IMR-90 (cell line): ENCODE measurements at regions not wholly inside any gene's neighbourhood (a gene's known extent, or its start where the extent isn't known, plus 50 kb on each side); places are given as distances from the start of the nearest gene placed in this dataset.
A peak's percentile ranks its signal among the peaks of the same experiment; 100 is the strongest.

Experiments used
- ATAC-seq: fragments of 200-7000 bp; cut with Tn5 transposase; 2 replicates; pipeline ENCODE4 v1.9.1; 2020; ENCODE audit warnings: low read depth, mild to moderate bottlenecking, moderate library complexity
- BruUV-seq: library from RNA; stranded (reverse); fragments of 400-500 nt; replicated peaks from 2 replicates; lab custom pipeline; 2021; lab: Mats Ljungman, UMichigan
- CTCF ChIA-PET: fragments of 300-600 bp; formaldehyde crosslinking; extraction: SDS; loops from one replicate; lab custom pipeline; 2021; ENCODE audit warnings: antibody characterized with exemption; lab: Yijun Ruan, JAX
- POLR2A ChIA-PET: fragments of 300-600 bp; sonication (Branson Sonifier 250); formaldehyde crosslinking; loops from one replicate; lab custom pipeline; 2022; ENCODE audit warnings: antibody characterized with exemption; ENCODE audit not compliant: unreplicated experiment; lab: Charles Lee
- DNase-seq: peaks from one replicate; pipeline ENCODE4 v3.0.0; 2013
- H2AFZ ChIP-seq: replicated peaks from 2 replicates; pipeline ENCODE3; 2013; ENCODE audit warnings: low read length, mild to moderate bottlenecking; ENCODE audit not compliant: poor library complexity
- H2AK5ac ChIP-seq: 2 replicates; pipeline ENCODE4 v1.6.1; 2013; ENCODE audit warnings: low read depth, low read length, inconsistent platforms
- H2AK9ac ChIP-seq: replicated peaks from 2 replicates; pipeline ENCODE3; 2013; ENCODE audit warnings: mild to moderate bottlenecking, low read depth, low read length, moderate library complexity; ENCODE audit not compliant: poor library complexity
- H2BK120ac ChIP-seq: 2 replicates; pipeline ENCODE4 v1.6.1; 2013; ENCODE audit warnings: low read depth, low read length, inconsistent platforms
- H2BK15ac ChIP-seq: 3 replicates; pipeline ENCODE4 v1.6.1; 2013; ENCODE audit warnings: low read depth, low read length, inconsistent platforms
- H2BK20ac ChIP-seq: 2 replicates; pipeline ENCODE4 v1.6.1; 2013; ENCODE audit warnings: low read depth, mild to moderate bottlenecking, inconsistent platforms, low read length, moderate library complexity
- H2BK5ac ChIP-seq: 2 replicates; pipeline ENCODE4 v1.6.1; 2013; ENCODE audit warnings: mild to moderate bottlenecking, low read depth, low read length, inconsistent platforms; ENCODE audit not compliant: poor library complexity, severe bottlenecking
- H3K14ac ChIP-seq: replicated peaks from 2 replicates; pipeline ENCODE4 v1.6.1; 2013; ENCODE audit warnings: low read depth, low read length, inconsistent platforms
- H3K18ac ChIP-seq: 2 replicates; pipeline ENCODE4 v1.6.1; 2013; ENCODE audit warnings: low read depth, low read length, control low read depth
- H3K23ac ChIP-seq: 2 replicates; pipeline ENCODE4 v1.6.1; 2013; ENCODE audit warnings: low read depth, low read length, inconsistent platforms
- H3K27ac ChIP-seq: 2 replicates; pipeline ENCODE4 v1.5.1; 2013; ENCODE audit warnings: mild to moderate bottlenecking, control low read depth, low read length; ENCODE audit not compliant: insufficient read depth
- H3K27me3 ChIP-seq: 2 replicates; pipeline ENCODE4 v1.6.1; 2013; ENCODE audit warnings: low read length; ENCODE audit not compliant: control insufficient read depth, insufficient read depth
- H3K36me3 ChIP-seq: 2 replicates; pipeline ENCODE4 v1.6.1; 2013; ENCODE audit warnings: low read length, mixed read lengths; ENCODE audit not compliant: control insufficient read depth, insufficient read depth
- H3K4ac ChIP-seq: 2 replicates; pipeline ENCODE4 v1.6.1; 2013; ENCODE audit warnings: low read depth, low read length, inconsistent platforms
- H3K4me1 ChIP-seq: 2 replicates; pipeline ENCODE4 v1.6.1; 2013; ENCODE audit warnings: low read length, mixed read lengths; ENCODE audit not compliant: control insufficient read depth, insufficient read depth
- H3K4me2 ChIP-seq: 2 replicates; pipeline ENCODE4 v1.6.1; 2013; ENCODE audit warnings: low read depth, mild to moderate bottlenecking, control low read depth, low read length, moderate library complexity
- H3K4me3 ChIP-seq: 2 replicates; pipeline ENCODE4 v1.5.1; 2013; ENCODE audit warnings: low read depth, mild to moderate bottlenecking, control low read depth, low read length, moderate library complexity; ENCODE audit not compliant: insufficient read depth
- H3K56ac ChIP-seq: 2 replicates; pipeline ENCODE4 v1.6.1; 2013; ENCODE audit warnings: low read length, inconsistent platforms; ENCODE audit not compliant: insufficient read depth; ENCODE audit errors: extremely low read depth
- H3K79me1 ChIP-seq, 2 experiments: 2 replicates each; pipeline ENCODE4 v1.6.1; 2013; ENCODE audit warnings: low read length in 2 of 2, inconsistent platforms in 1 of 2, low read depth in 1 of 2
- H3K9ac ChIP-seq: 2 replicates; pipeline ENCODE4 v1.6.1; 2013; ENCODE audit warnings: low read depth, low read length, control low read depth
- H3K9me1 ChIP-seq: 2 replicates; pipeline ENCODE4 v1.6.1; 2013; ENCODE audit warnings: low read length, inconsistent platforms; ENCODE audit not compliant: insufficient read depth
- H3K9me3 ChIP-seq: 2 replicates; pipeline ENCODE4 v1.6.1; 2013; ENCODE audit warnings: low read length; ENCODE audit not compliant: control insufficient read depth, insufficient read depth
- H4K20me1 ChIP-seq: 2 replicates; pipeline ENCODE4 v1.6.1; 2013; ENCODE audit warnings: low read length, inconsistent platforms; ENCODE audit not compliant: insufficient read depth
- H4K5ac ChIP-seq: 2 replicates; pipeline ENCODE4 v1.6.1; 2013; ENCODE audit warnings: mild to moderate bottlenecking, low read depth, low read length, control low read depth
- H4K8ac ChIP-seq, 2 experiments: 2 replicates each; pipeline ENCODE4 v1.6.1; 2013; ENCODE audit warnings: low read depth in 2 of 2, low read length in 2 of 2, control low read depth in 1 of 2, inconsistent platforms in 1 of 2
- H4K91ac ChIP-seq: 2 replicates; pipeline ENCODE4 v1.6.1; 2013; ENCODE audit warnings: low read depth, low read length, inconsistent platforms; ENCODE audit not compliant: insufficient read depth
- BHLHE40 ChIP-seq: fragments of 150-350 bp; IDR thresholded peaks from 2 replicates; pipeline ENCODE4 v1.6.1; 2016; ENCODE audit warnings: mild to moderate bottlenecking, low read depth, low read length
- CEBPB ChIP-seq: IDR thresholded peaks from 2 replicates; pipeline ENCODE4 v1.6.1; 2012; ENCODE audit warnings: low read depth, low read length, improper control_type of control experiment
- CHD1 ChIP-seq: IDR thresholded peaks from 2 replicates; pipeline ENCODE4 v1.6.1; 2012; ENCODE audit warnings: low read depth, low read length, improper control_type of control experiment
- FOS ChIP-seq: fragments of 150-350 bp; IDR thresholded peaks from 2 replicates; pipeline ENCODE4 v1.6.1; 2016; ENCODE audit warnings: low read depth, low read length
- MAFK ChIP-seq: IDR thresholded peaks from 2 replicates; pipeline ENCODE4 v1.6.1; 2012; ENCODE audit warnings: low read depth, low read length, improper control_type of control experiment
- MAZ ChIP-seq: IDR thresholded peaks from 2 replicates; pipeline ENCODE4 v1.6.1; 2012; ENCODE audit warnings: low read depth, mild to moderate bottlenecking, low read length, improper control_type of control experiment, moderate library complexity, borderline replicate concordance
- MXI1 ChIP-seq: IDR thresholded peaks from 2 replicates; pipeline ENCODE4 v1.6.1; 2012; ENCODE audit warnings: low read depth, mild to moderate bottlenecking, low read length, moderate library complexity, borderline replicate concordance
- NFE2L2 ChIP-seq: fragments of 150-350 bp; IDR thresholded peaks from 2 replicates; pipeline ENCODE4 v1.6.1; 2016; ENCODE audit warnings: low read depth, mild to moderate bottlenecking, low read length
- POLR2A ChIP-seq: IDR thresholded peaks from 2 replicates; pipeline ENCODE4 v1.6.1; 2012; ENCODE audit warnings: mild to moderate bottlenecking, low read depth, low read length
- RAD21 ChIP-seq: IDR thresholded peaks from 2 replicates; pipeline ENCODE4 v1.6.1; 2012; ENCODE audit warnings: low read length, improper control_type of control experiment
- RCOR1 ChIP-seq: IDR thresholded peaks from 2 replicates; pipeline ENCODE4 v1.6.1; 2012; ENCODE audit warnings: mild to moderate bottlenecking, low read length, improper control_type of control experiment; ENCODE audit not compliant: insufficient replicate concordance
- RFX5 ChIP-seq: IDR thresholded peaks from 2 replicates; pipeline ENCODE4 v1.8.0; 2012; ENCODE audit warnings: low read depth, mild to moderate bottlenecking, low read length, moderate library complexity
- SMC3 ChIP-seq: fragments of 150-350 bp; IDR thresholded peaks from 2 replicates; pipeline ENCODE4 v1.6.1; 2016; ENCODE audit warnings: low read depth, mild to moderate bottlenecking, antibody characterized with exemption, low read length, moderate library complexity
- WGBS, 2 experiments: methylation state at CpG; one replicate each; pipeline versions ENCODE4 v1.1.5 to v1.1.7; 2013; ENCODE audit warnings: missing lambda C conversion rate in 2 of 2; ENCODE audit not compliant: insufficient read length in 1 of 2; ENCODE audit errors: extremely low coverage in 2 of 2; 5-methylcytosine and 5-hydroxymethylcytosine counted together
- dilution Hi-C: fragments of 300-500 bp; cut with HindIII; formaldehyde crosslinking; loops from one replicate; pipeline ENCODE4 v1.14.3; 2018; ENCODE audit warnings: low sequenced_read_pairs; ENCODE audit not compliant: unreplicated experiment
- in situ Hi-C: fragments of 300-500 bp; cut with MboI; formaldehyde crosslinking; loops from 3 replicates; pipeline ENCODE4 v1.14.3; 2019; ENCODE audit warnings: low sequenced_read_pairs, inconsistent platforms, mixed read lengths
- intact Hi-C: fragments of 100-400 bp; cut with micrococcal nuclease; formaldehyde crosslinking; loops from 2 replicates; pipeline ENCODE4 v1.10.0; 2022
- TF ChIP-seq, protein P1 (sequence below): fragments of 150-350 bp; IDR thresholded peaks from 2 replicates; pipeline ENCODE4 v1.6.1; 2016; ENCODE audit warnings: low read depth, mild to moderate bottlenecking, low read length, moderate library complexity, borderline replicate concordance
- TF ChIP-seq, protein P2 (sequence below): conservative IDR thresholded peaks from 2 replicates; pipeline ENCODE4 v1.5.1; 2012; ENCODE audit warnings: mild to moderate bottlenecking, low read depth, low read length, improper control_type of control experiment
- TF ChIP-seq, protein P3 (sequence below): fragments of 150-350 bp; IDR thresholded peaks from 2 replicates; pipeline ENCODE4 v1.6.1; 2017; ENCODE audit warnings: mild to moderate bottlenecking, antibody characterized with exemption, low read length, low read depth

DNA sequence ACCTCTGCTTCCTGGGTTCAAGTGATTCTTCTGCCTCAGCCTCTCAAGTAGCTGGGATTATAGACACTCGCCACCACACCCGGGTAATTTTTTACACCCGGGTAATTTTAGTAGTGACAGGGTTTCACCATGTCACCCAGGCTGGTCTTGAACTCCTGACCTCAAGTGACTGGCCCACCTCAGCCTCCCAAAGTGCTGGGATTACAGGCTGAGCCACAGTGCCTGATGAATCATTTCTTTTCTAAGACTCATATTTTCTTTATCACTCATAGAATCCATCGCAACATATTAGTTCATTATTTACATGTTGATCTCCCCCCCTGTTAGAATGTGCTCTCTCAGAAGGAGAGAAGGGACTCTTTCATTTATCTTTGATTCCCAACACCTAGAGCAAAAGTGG, 109.5 kb upstream of the PTPRG start:
- H3K27me3 ChIP-seq: no peaks in the 10 kb centered on the region
- H3K9ac ChIP-seq: no peak overlapping the region
- no peaks in the 10 kb centered on the region for H3K9me3 ChIP-seq
- H2BK5ac ChIP-seq: no peak overlapping the region
- no peak overlapping the region for H2AK5ac ChIP-seq
- H3K14ac ChIP-seq: no peak overlapping the region
- no peaks in the 10 kb centered on the region; the same call in 1 of the 2 replicates for H3K4me1 ChIP-seq
- H3K79me1 ChIP-seq: no peaks in the 10 kb centered on the region
- H4K20me1 ChIP-seq: no peaks in the 10 kb centered on the region
- no CpG with 5 or more reads among the region's 4 CpGs for WGBS, 2 experiments
- DNase-seq (peak; percentile 28), ATAC-seq (peak; percentile 40)
- H2AK9ac ChIP-seq: no peak overlapping the region
- no peaks in the 10 kb centered on the region for H3K36me3 ChIP-seq
- H4K8ac ChIP-seq: no peak overlapping the region
- H3K9me1 ChIP-seq: no peaks in the 10 kb centered on the region
- no peak overlapping the region for H2BK15ac ChIP-seq
- CTCF ChIA-PET: no interaction called here
- POLR2A ChIA-PET: no interaction called here
- no peak overlapping the region for H3K56ac ChIP-seq
- H3K23ac ChIP-seq: no peak overlapping the region
- TF ChIP-seq, protein P1, sequence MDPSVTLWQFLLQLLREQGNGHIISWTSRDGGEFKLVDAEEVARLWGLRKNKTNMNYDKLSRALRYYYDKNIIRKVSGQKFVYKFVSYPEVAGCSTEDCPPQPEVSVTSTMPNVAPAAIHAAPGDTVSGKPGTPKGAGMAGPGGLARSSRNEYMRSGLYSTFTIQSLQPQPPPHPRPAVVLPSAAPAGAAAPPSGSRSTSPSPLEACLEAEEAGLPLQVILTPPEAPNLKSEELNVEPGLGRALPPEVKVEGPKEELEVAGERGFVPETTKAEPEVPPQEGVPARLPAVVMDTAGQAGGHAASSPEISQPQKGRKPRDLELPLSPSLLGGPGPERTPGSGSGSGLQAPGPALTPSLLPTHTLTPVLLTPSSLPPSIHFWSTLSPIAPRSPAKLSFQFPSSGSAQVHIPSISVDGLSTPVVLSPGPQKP: no peak
- TF ChIP-seq, protein P2, sequence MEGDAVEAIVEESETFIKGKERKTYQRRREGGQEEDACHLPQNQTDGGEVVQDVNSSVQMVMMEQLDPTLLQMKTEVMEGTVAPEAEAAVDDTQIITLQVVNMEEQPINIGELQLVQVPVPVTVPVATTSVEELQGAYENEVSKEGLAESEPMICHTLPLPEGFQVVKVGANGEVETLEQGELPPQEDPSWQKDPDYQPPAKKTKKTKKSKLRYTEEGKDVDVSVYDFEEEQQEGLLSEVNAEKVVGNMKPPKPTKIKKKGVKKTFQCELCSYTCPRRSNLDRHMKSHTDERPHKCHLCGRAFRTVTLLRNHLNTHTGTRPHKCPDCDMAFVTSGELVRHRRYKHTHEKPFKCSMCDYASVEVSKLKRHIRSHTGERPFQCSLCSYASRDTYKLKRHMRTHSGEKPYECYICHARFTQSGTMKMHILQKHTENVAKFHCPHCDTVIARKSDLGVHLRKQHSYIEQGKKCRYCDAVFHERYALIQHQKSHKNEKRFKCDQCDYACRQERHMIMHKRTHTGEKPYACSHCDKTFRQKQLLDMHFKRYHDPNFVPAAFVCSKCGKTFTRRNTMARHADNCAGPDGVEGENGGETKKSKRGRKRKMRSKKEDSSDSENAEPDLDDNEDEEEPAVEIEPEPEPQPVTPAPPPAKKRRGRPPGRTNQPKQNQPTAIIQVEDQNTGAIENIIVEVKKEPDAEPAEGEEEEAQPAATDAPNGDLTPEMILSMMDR: no peak
- TF ChIP-seq FOS (no peak), MAZ (no peak), CHD1 (no peak), MXI1 (no peak), MAFK (no peak), RCOR1 (no peak), RFX5 (no peak), CEBPB (no peak), RAD21 (no peak), BHLHE40 (no peak), NFE2L2 (no peak), SMC3 (no peak), POLR2A (no peak)
- TF ChIP-seq, protein P3, sequence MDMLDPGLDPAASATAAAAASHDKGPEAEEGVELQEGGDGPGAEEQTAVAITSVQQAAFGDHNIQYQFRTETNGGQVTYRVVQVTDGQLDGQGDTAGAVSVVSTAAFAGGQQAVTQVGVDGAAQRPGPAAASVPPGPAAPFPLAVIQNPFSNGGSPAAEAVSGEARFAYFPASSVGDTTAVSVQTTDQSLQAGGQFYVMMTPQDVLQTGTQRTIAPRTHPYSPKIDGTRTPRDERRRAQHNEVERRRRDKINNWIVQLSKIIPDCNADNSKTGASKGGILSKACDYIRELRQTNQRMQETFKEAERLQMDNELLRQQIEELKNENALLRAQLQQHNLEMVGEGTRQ: no peak
- dilution Hi-C loops (no loop called here), intact Hi-C loops (no loop called here), in situ Hi-C loops (no loop called here)
- H4K91ac ChIP-seq: no peak overlapping the region
- H3K4me3 ChIP-seq: no peak overlapping the region
- H3K18ac ChIP-seq: no peak overlapping the region
- BruUV-seq: no TSS peak
- no peak overlapping the region for H3K27ac ChIP-seq
- no peak overlapping the region for H4K5ac ChIP-seq
- no peak overlapping the region for H2BK20ac ChIP-seq
- no peak overlapping the region for H3K4ac ChIP-seq
- H3K4me2 ChIP-seq: no peak overlapping the region
- no peak overlapping the region for H2BK120ac ChIP-seq
- no peak overlapping the region for H2AFZ ChIP-seq
